AG04449 (cell line): ENCODE measurements at regions not wholly inside any gene's neighbourhood (a gene's known extent, or its start where the extent isn't known, plus 50 kb on each side); places are given as distances from the start of the nearest gene placed in this dataset.

Experiments
- CTCF ChIA-PET: fragments of 350-600 bp; formaldehyde crosslinking; extraction: SDS; loops from one replicate; lab custom pipeline; 2021; ENCODE audit warnings: antibody characterized with exemption; lab: Yijun Ruan, JAX
- POLR2A ChIA-PET: fragments of 400-600, 350-600 bp; formaldehyde crosslinking; extraction: SDS; loops from one replicate; lab custom pipeline; 2020; ENCODE audit warnings: antibody characterized with exemption, inconsistent platforms; lab: Yijun Ruan, JAX
- DNase-seq: peaks from one replicate; pipeline ENCODE4 v3.0.0-alpha.2; 2010; ENCODE audit warnings: low read depth, low spot score
- H3K4me3 ChIP-seq: 2 replicates; pipeline ENCODE4 v1.5.1; 2011; ENCODE audit warnings: low read depth, mild to moderate bottlenecking, control low read depth, low read length
- TF ChIP-seq, protein P1 (sequence below): IDR thresholded peaks from one replicate; pipeline ENCODE4 v1.5.1; 2011; ENCODE audit warnings: mild to moderate bottlenecking, moderate library complexity, low read length, control low read depth, inconsistent platforms; ENCODE audit not compliant: insufficient read depth; ENCODE audit errors: missing control alignments

DNA sequence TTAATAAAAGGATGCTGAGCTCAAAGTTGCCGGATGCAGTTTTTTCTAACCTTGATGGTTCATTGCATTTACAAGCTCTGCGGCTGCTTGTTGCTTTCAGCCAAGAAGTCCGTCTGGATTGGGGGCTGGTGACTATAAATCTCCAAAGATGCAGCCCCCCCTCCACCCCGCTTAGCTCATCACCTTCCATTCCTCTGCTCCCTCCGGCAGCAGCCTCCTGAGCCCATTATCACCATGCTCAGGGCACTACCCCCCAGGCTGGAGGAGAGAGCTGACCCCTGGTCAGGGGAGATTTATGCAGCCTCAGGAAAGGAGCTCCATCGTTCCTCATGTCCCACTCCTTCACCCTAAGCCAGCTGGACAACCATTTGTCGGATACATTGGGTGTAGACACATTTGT is 55.3 kb upstream of the ZRANB1 start:
- TF ChIP-seq, protein P1, sequence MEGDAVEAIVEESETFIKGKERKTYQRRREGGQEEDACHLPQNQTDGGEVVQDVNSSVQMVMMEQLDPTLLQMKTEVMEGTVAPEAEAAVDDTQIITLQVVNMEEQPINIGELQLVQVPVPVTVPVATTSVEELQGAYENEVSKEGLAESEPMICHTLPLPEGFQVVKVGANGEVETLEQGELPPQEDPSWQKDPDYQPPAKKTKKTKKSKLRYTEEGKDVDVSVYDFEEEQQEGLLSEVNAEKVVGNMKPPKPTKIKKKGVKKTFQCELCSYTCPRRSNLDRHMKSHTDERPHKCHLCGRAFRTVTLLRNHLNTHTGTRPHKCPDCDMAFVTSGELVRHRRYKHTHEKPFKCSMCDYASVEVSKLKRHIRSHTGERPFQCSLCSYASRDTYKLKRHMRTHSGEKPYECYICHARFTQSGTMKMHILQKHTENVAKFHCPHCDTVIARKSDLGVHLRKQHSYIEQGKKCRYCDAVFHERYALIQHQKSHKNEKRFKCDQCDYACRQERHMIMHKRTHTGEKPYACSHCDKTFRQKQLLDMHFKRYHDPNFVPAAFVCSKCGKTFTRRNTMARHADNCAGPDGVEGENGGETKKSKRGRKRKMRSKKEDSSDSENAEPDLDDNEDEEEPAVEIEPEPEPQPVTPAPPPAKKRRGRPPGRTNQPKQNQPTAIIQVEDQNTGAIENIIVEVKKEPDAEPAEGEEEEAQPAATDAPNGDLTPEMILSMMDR: no peak
- no peak overlapping the region for H3K4me3 ChIP-seq
- no peak for DNase-seq
- ChIA-PET POLR2A (no interaction called here), CTCF (interaction anchor here (0.7 to 1.0 kb wide), 3 partner anchors 11 to 15 kb away, joined by 3 to 4 read pairs (median 3); no protein-coding TSS in a partner anchor)

DNA sequence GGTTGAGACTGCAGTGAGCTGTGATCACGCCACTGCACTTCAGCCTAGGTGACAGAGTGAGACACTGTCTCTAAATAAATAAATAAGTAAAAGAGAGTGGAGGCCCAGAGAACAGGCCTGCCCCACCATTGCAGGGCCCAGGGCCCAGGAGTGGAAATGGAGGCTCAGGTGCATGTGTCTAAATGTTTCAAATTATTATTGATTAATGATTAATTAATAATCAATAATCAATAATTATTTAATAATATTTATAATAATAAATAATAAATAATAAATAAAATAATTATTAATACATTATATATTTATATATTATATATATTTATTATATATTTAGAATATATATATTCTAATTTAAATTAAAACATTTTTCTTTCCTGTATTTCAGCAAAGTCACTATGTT is 53.7 kb upstream of the ZRANB1 start:
- TF ChIP-seq, protein P1: no peak
- ChIA-PET CTCF (no interaction called here), POLR2A (no interaction called here)

DNA sequence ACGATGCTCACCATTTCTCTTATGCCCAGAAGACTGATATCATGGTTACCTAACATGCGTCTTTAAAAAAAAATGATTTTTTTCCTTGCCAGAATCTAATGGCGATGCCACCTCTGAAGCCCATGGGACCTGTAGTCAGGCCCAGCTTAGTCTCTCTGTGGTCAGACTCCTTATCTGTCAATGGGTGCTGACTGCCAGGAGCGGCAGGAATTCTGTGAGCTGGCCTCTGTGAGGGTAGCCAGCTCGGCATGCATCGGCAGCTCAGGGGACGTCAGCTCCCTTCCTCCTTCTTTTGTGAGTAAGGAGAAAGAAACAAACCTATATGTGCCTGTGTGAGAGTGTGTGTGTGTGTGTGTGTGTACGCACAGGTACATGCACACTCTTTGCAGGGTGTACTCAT is 49.9 kb upstream of the ZRANB1 start:
- ChIA-PET CTCF (no interaction called here), POLR2A (interaction anchor here (1.1 kb wide), 1 partner anchor 24 kb away, joined by 4 read pairs; no protein-coding TSS in a partner anchor)
- no peak overlapping the region for H3K4me3 ChIP-seq
- DNase-seq: no peak
- TF ChIP-seq, protein P1: no peak

More for the DNA sequence above, 53.7 kb upstream of the ZRANB1 start:
- no peak overlapping the region for H3K4me3 ChIP-seq
- DNase-seq: no peak
